H9 (cell line): ENCODE measurements at regions not wholly inside any gene's neighbourhood (a gene's known extent, or its start where the extent isn't known, plus 50 kb on each side); places are given as distances from the start of the nearest gene placed in this dataset.

Experiments
- DNase-seq: peaks from one replicate; pipeline ENCODE4 v3.0.0-alpha.2; 2017
- H2AFZ ChIP-seq: one replicate; pipeline ENCODE4 v1.6.1; 2013; ENCODE audit warnings: mild to moderate bottlenecking, low read length, control low read depth, moderate library complexity
- H2AK5ac ChIP-seq: 2 replicates; pipeline ENCODE4 v1.6.1; 2013; ENCODE audit warnings: low read length, control low read depth, mixed read lengths; ENCODE audit not compliant: insufficient read length
- H2BK120ac ChIP-seq: one replicate; pipeline ENCODE4 v1.6.1; 2013; ENCODE audit warnings: low read depth, mild to moderate bottlenecking, low read length, control low read depth, inconsistent platforms; ENCODE audit not compliant: poor library complexity, severe bottlenecking
- H2BK12ac ChIP-seq: 2 replicates; pipeline ENCODE4 v1.6.1; 2013; ENCODE audit warnings: low read length, control low read depth, mixed read lengths, low read depth; ENCODE audit not compliant: insufficient read length
- H2BK15ac ChIP-seq: 2 replicates; pipeline ENCODE4 v1.6.1; 2013; ENCODE audit warnings: low read depth, low read length, control low read depth
- H2BK20ac ChIP-seq: one replicate; pipeline ENCODE4 v1.6.1; 2013; ENCODE audit warnings: low read depth, mild to moderate bottlenecking, low read length, control low read depth, inconsistent platforms; ENCODE audit not compliant: poor library complexity, severe bottlenecking
- H2BK5ac ChIP-seq: 2 replicates; pipeline ENCODE4 v1.6.1; 2013; ENCODE audit warnings: low read length, control low read depth, mixed read lengths; ENCODE audit not compliant: insufficient read length
- H3K14ac ChIP-seq: 2 replicates; pipeline ENCODE4 v1.6.1; 2013; ENCODE audit warnings: low read length, control low read depth; ENCODE audit not compliant: insufficient read depth
- H3K18ac ChIP-seq: 2 replicates; pipeline ENCODE4 v1.6.1; 2013; ENCODE audit warnings: low read depth, mild to moderate bottlenecking, mixed read lengths, low read length, control low read depth; ENCODE audit not compliant: insufficient read length
- H3K23ac ChIP-seq: 2 replicates; pipeline ENCODE4 v1.6.1; 2013; ENCODE audit warnings: low read length, control low read depth, mixed read lengths, low read depth; ENCODE audit not compliant: insufficient read length
- H3K23me2 ChIP-seq: 2 replicates; pipeline ENCODE4 v1.6.1; 2013; ENCODE audit warnings: low read depth, mild to moderate bottlenecking, mixed read lengths, low read length, control low read depth; ENCODE audit not compliant: insufficient read length, poor library complexity, severe bottlenecking
- H3K27ac ChIP-seq: 2 replicates; pipeline ENCODE4 v1.5.1; 2013; ENCODE audit warnings: low read length, control low read depth, mixed read lengths, low read depth; ENCODE audit not compliant: insufficient read length
- H3K27me3 ChIP-seq: 2 replicates; pipeline ENCODE4 v1.6.1; 2013; ENCODE audit warnings: low read length, control low read depth, inconsistent platforms; ENCODE audit not compliant: insufficient read depth
- H3K4ac ChIP-seq: 2 replicates; pipeline ENCODE4 v1.6.1; 2013; ENCODE audit warnings: low read depth, mild to moderate bottlenecking, control low read depth, inconsistent platforms, low read length, moderate library complexity
- H3K4me1 ChIP-seq: 2 replicates; pipeline ENCODE4 v1.6.1; 2013; ENCODE audit warnings: low read length, control low read depth, inconsistent platforms; ENCODE audit not compliant: insufficient read depth
- H3K4me2 ChIP-seq: 2 replicates; pipeline ENCODE4 v1.6.1; 2013; ENCODE audit warnings: low read length, control low read depth, mixed read lengths; ENCODE audit not compliant: insufficient read length, insufficient read depth
- H3K56ac ChIP-seq: 2 replicates; pipeline ENCODE4 v1.6.1; 2013; ENCODE audit warnings: low read depth, mild to moderate bottlenecking, mixed read lengths, low read length, control low read depth; ENCODE audit not compliant: insufficient read length
- H3K79me1 ChIP-seq: 2 replicates; pipeline ENCODE4 v1.6.1; 2013; ENCODE audit warnings: low read depth, mild to moderate bottlenecking, moderate library complexity, low read length, control low read depth, inconsistent platforms; ENCODE audit not compliant: insufficient read depth, poor library complexity, severe bottlenecking
- H3K79me2 ChIP-seq: 2 replicates; pipeline ENCODE4 v1.6.1; 2013; ENCODE audit warnings: low read length, control low read depth, inconsistent platforms; ENCODE audit not compliant: insufficient read depth
- H3K9ac ChIP-seq: 2 replicates; pipeline ENCODE4 v1.6.1; 2013; ENCODE audit warnings: low read length, control low read depth, mixed read lengths; ENCODE audit not compliant: insufficient read length; ENCODE audit errors: extremely low read depth
- H3K9me3 ChIP-seq: one replicate; pipeline ENCODE4 v1.6.1; 2013; ENCODE audit warnings: low read depth, low read length, inconsistent platforms; ENCODE audit not compliant: control insufficient read depth
- H3T11ph ChIP-seq: one replicate; pipeline ENCODE4 v1.6.1; 2013; ENCODE audit warnings: mild to moderate bottlenecking, low read length, control low read depth, inconsistent platforms
- H4K20me1 ChIP-seq: one replicate; pipeline ENCODE4 v1.6.1; 2013; ENCODE audit not compliant: control insufficient read depth, insufficient read length, insufficient read depth
- H4K5ac ChIP-seq: 2 replicates; pipeline ENCODE4 v1.6.1; 2013; ENCODE audit warnings: low read depth, mild to moderate bottlenecking, mixed read lengths, low read length, control low read depth; ENCODE audit not compliant: insufficient read length
- H4K8ac ChIP-seq: replicated peaks from 2 replicates; pipeline ENCODE4 v1.6.1; 2013; ENCODE audit warnings: low read length, control low read depth, mixed read lengths, low read depth; ENCODE audit not compliant: insufficient read length
- H4K91ac ChIP-seq: 2 replicates; pipeline ENCODE4 v1.6.1; 2013; ENCODE audit warnings: low read depth, mild to moderate bottlenecking, moderate library complexity, mixed read lengths, low read length, control low read depth; ENCODE audit not compliant: insufficient read length
- H3K27ac Mint-ChIP-seq, 3 experiments: 2 replicates in 2 of 3; 3 replicates in 1 of 3; pipeline ENCODE4 v1.8.0; 2020 to 2021; ENCODE audit warnings: mixed read lengths in 3 of 3, mild to moderate bottlenecking in 1 of 3, moderate library complexity in 1 of 3
- H3K27me3 Mint-ChIP-seq: 2 replicates; pipeline ENCODE4 v1.8.0; 2021; ENCODE audit warnings: low read depth, mild to moderate bottlenecking, moderate library complexity, mixed read lengths
- H3K36me3 Mint-ChIP-seq, 3 experiments: 2 replicates in 2 of 3; 3 replicates in 1 of 3; pipeline ENCODE4 v1.8.0; 2020 to 2021; ENCODE audit warnings: low read depth in 3 of 3, mixed read lengths in 3 of 3; ENCODE audit not compliant: insufficient read depth in 1 of 3
- H3K4me1 Mint-ChIP-seq, 2 experiments: 2 replicates each; pipeline ENCODE4 v1.8.0; 2020; ENCODE audit warnings: mixed read lengths in 2 of 2
- H3K4me3 Mint-ChIP-seq, 2 experiments: 2 replicates in 1 of 2; 3 replicates in 1 of 2; pipeline ENCODE4 v1.8.0; 2020 to 2021; ENCODE audit warnings: mild to moderate bottlenecking in 2 of 2, mixed read lengths in 2 of 2, moderate library complexity in 1 of 2
- H3K9me3 Mint-ChIP-seq, 2 experiments: 2 replicates in 1 of 2; 3 replicates in 1 of 2; pipeline ENCODE4 v1.8.0; 2020; ENCODE audit warnings: mild to moderate bottlenecking in 2 of 2, mixed read lengths in 2 of 2, moderate library complexity in 1 of 2
- WGBS: extraction: QIAGEN DNeasy Blood & Tissue Kit; methylation state at CpG from one replicate; pipeline ENCODE4 v1.1.7; 2013; ENCODE audit warnings: missing lambda C conversion rate, low lambda C conversion rate, mixed read lengths; ENCODE audit not compliant: insufficient read length; ENCODE audit errors: extremely low coverage; 5-methylcytosine and 5-hydroxymethylcytosine counted together
- TF ChIP-seq, protein P1 (sequence below): fragments of 200-600 bp; sonication (generic); conservative IDR thresholded peaks from 3 replicates; pipeline ENCODE4 v1.8.0; 2021; ENCODE audit warnings: antibody characterized with exemption, mild to moderate bottlenecking

GRCh38 chr17:71405101-71405500 is 715.7 kb upstream of the SOX9 start:
- H3K56ac ChIP-seq, result no peak overlapping the region
- H2AK5ac ChIP-seq, result no peak overlapping the region
- H2AFZ ChIP-seq, result no peak overlapping the region
- no peak overlapping the region for H2BK12ac ChIP-seq
- WGBS, result no CpG with 5 or more reads among the region's 3 CpGs
- H3K4me3 Mint-ChIP-seq, result no peak overlapping the region
- H3K27me3 Mint-ChIP-seq, result no peaks in the 10 kb centered on the region
- no peaks in the 10 kb centered on the region for H4K20me1 ChIP-seq
- no peak overlapping the region for H3K4me2 ChIP-seq
- H4K91ac ChIP-seq, result no peak overlapping the region
- H3K36me3 Mint-ChIP-seq, result no peaks in the 10 kb centered on the region
- no peak overlapping the region for H2BK15ac ChIP-seq
- TF ChIP-seq, protein P1, sequence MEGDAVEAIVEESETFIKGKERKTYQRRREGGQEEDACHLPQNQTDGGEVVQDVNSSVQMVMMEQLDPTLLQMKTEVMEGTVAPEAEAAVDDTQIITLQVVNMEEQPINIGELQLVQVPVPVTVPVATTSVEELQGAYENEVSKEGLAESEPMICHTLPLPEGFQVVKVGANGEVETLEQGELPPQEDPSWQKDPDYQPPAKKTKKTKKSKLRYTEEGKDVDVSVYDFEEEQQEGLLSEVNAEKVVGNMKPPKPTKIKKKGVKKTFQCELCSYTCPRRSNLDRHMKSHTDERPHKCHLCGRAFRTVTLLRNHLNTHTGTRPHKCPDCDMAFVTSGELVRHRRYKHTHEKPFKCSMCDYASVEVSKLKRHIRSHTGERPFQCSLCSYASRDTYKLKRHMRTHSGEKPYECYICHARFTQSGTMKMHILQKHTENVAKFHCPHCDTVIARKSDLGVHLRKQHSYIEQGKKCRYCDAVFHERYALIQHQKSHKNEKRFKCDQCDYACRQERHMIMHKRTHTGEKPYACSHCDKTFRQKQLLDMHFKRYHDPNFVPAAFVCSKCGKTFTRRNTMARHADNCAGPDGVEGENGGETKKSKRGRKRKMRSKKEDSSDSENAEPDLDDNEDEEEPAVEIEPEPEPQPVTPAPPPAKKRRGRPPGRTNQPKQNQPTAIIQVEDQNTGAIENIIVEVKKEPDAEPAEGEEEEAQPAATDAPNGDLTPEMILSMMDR, result no peak
- H4K5ac ChIP-seq, result no peak overlapping the region
- H3K79me2 ChIP-seq, result no peaks in the 10 kb centered on the region
- H3K9me3 ChIP-seq, result no peaks in the 10 kb centered on the region
- no peak overlapping the region for H3T11ph ChIP-seq
- no peaks in the 10 kb centered on the region for H3K4me1 Mint-ChIP-seq
- no peak overlapping the region for H3K27ac Mint-ChIP-seq
- no peak overlapping the region for H2BK120ac ChIP-seq
- no peak overlapping the region for H2BK5ac ChIP-seq
- H3K79me1 ChIP-seq, result no peaks in the 10 kb centered on the region
- H3K27me3 ChIP-seq, result no peaks in the 10 kb centered on the region
- H3K18ac ChIP-seq, result no peak overlapping the region
- no peak overlapping the region for H3K14ac ChIP-seq
- no peak overlapping the region for H3K27ac ChIP-seq
- no peaks in the 10 kb centered on the region for H3K4me1 ChIP-seq
- H4K8ac ChIP-seq, result no peak overlapping the region
- no peaks in the 10 kb centered on the region for H3K23me2 ChIP-seq
- no peak overlapping the region for H3K23ac ChIP-seq
- no peak overlapping the region for H3K9ac ChIP-seq
- H3K4ac ChIP-seq, result no peak overlapping the region
- H2BK20ac ChIP-seq, result no peak overlapping the region
- DNase-seq, result no peak
- H3K9me3 Mint-ChIP-seq, result peaks cover 0 to 3% of the 10 kb centered on the region in 2 experiments; a peak in 3 of 5 replicates
